ENCODE measurements at regions not wholly inside any gene's neighbourhood (a gene's known extent, or its start where the extent isn't known, plus 50 kb on each side); places are given as distances from the start of the nearest gene placed in this dataset.
"Not testable (repeated sequence)": the region's sequence is repeated elsewhere in the genome, so short reads cannot be mapped to it uniquely, and the experiment has no call there.

GRCh38 chr6:140225701-140226436, 851.4 kb upstream of the CITED2 start:
- peak; percentile 35 to 84 for DNase-seq (ENCODE audit: low read depth in 2 of 2)

- no peak for DNase-seq (ENCODE audit: low read depth in 2 of 2)
Measured at GRCh38 chr6:140217283-140217682, 842.8 kb upstream of the CITED2 start.

DNA sequence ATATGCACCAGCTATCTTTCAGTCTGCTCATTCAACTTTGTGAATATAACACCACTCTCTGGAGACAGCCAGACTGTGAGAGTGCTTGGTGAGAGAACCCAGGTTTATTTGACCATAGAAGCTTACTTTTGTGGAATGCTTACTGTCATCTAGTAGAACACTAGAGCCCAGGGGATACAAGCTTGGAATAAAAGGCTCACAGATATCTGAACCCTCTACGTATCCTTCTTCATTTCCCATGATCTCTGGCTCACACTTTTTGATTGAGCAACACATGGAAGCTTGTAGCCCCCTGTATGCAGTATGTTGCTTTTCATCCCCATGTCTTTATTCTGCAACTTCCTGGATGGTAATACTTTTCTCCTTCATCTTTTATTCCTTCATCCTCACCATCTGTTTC, 835.3 kb upstream of the CITED2 start:
- no peak for DNase-seq (ENCODE audit: low read depth in 2 of 2)

- peak in 1 of 2 donors; percentile 22 for DNase-seq (ENCODE audit: low read depth in 2 of 2)
Measured at GRCh38 chr6:140208286-140208685, 833.8 kb upstream of the CITED2 start.

GRCh38 chr6:140205795-140206593, 831.5 kb upstream of the CITED2 start:
- no peak for DNase-seq (ENCODE audit: low read depth in 2 of 2)

GRCh38 chr6:140204154-140204553, 829.7 kb upstream of the CITED2 start:
- no peak for DNase-seq (ENCODE audit: low read depth in 2 of 2)

- DNase-seq (ENCODE audit: low read depth in 2 of 2) = peak; percentile 51 to 86
Measured at GRCh38 chr6:140203661-140204147, 829.3 kb upstream of the CITED2 start.

DNA sequence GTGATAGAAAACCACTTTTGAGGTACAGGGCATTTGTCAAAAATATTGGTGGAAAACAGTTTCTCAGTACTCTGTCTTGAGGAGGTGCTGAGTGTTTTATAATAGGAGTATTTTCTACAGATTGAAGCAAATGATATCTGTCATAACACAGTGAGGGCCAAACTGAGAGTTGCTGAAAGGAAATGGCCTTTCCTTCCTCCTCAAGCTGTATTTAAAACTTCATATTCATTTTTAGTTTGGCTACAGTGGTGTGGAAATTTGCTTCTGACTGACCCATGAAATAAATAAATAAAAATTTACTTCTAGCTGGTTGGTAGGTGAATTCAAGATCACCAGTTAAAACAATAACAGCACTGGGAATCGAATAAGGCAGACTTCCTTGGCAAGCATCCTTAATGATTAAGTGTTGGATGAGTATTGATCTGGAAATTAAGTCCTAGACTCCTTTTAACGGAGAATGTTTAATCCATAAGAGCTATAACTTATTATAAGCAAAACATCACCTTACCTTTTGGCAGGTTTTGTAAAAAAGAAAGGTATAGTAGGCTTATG, 828.6 kb upstream of the CITED2 start:
- peak; percentile 22 to 90 for DNase-seq (ENCODE audit: low read depth in 2 of 2)

GRCh38 chr6:140201787-140202458, 827.5 kb upstream of the CITED2 start:
- no peak for DNase-seq (ENCODE audit: low read depth in 2 of 2)

- DNase-seq (ENCODE audit: low read depth in 2 of 2) = peak in 1 of 2 donors; percentile 15
Measured at GRCh38 chr6:140193269-140193668, 818.8 kb upstream of the CITED2 start.

DNA sequence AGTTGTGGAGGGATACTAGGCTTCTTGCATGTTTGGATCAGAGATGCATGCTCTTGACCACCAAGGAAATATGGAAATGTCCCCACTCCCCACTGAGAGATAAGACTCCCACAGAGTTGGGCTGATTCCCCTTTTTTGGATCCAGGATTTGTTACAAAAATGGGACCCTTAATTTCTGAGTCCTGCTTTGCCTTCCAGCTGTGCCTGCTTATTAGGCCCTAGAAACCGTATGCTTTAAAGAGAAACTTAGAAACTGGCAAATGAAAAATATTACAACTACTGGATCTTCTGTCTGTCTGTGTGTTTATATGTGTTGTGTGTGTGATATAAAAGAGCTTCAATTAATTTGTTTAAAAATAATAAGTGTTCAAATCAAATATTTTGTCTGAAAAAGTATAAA, 817.6 kb upstream of the CITED2 start:
- DNase-seq (ENCODE audit: low read depth in 2 of 2) = no peak

DNA sequence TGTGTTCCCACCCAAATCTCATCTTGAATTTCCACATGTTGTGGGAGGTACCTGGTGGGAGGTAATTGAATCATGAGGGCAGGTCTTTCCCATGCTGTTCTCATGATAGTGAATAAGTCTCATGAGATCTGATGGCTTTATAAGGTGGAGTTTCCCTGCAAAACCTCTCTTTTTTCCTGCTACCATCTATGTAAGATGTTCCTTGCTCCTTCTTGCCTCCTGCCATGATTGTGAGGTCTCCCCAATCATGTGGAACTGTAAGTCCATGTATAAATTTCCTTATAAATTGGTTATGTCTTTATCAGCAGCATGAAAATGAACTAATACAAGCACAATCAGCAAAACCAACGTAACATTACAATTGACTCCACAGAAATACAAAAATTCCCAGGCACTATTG, 814.8 kb upstream of the CITED2 start:
- not testable (repeated sequence) for DNase-seq (ENCODE audit: low read depth in 2 of 2)

GRCh38 chr6:140185991-140186390, 811.5 kb upstream of the CITED2 start:
- DNase-seq (ENCODE audit: low read depth in 2 of 2) = no peak

- DNase-seq (ENCODE audit: low read depth in 2 of 2) = no peak
Measured at GRCh38 chr6:140183881-140184280, 809.4 kb upstream of the CITED2 start.

GRCh38 chr6:140182821-140183220, 808.4 kb upstream of the CITED2 start:
- no peak for DNase-seq (ENCODE audit: low read depth in 2 of 2)

- DNase-seq (ENCODE audit: low read depth in 2 of 2) = no peak
Measured at GRCh38 chr6:140181876-140182275, 807.4 kb upstream of the CITED2 start.

GRCh38 chr6:140180306-140180705, 805.9 kb upstream of the CITED2 start:
- DNase-seq (ENCODE audit: low read depth in 2 of 2) = no peak

DNA sequence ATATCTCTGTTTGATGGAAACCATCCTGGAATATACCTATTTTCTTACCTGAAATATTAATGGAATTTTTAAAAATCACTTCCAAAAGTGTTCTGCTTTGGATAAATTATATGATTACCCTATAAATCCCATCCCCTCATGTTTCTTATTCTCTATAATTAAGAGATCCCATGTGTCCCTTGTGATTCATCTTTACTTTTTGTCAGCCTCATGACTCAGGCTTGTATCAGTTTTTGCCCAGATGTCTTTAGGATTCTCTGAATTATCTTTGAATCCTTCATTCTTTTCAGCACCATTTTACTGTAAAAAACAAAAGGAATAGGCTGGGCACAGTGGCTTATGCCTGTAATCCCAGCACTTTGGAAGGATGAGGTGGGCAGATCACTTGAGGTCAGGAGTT, 804.5 kb upstream of the CITED2 start:
- no peak for DNase-seq (ENCODE audit: low read depth in 2 of 2)

- no peak for DNase-seq (ENCODE audit: low read depth in 2 of 2)
Measured at GRCh38 chr6:140178520-140178919, 804.1 kb upstream of the CITED2 start.

GRCh38 chr6:140176306-140176705, 801.9 kb upstream of the CITED2 start:
- DNase-seq (ENCODE audit: low read depth in 2 of 2) = no peak

- DNase-seq (ENCODE audit: low read depth in 2 of 2) = no peak
Measured at GRCh38 chr6:140175486-140175885, 801.0 kb upstream of the CITED2 start.

- no peak for DNase-seq (ENCODE audit: low read depth in 2 of 2)
Measured at GRCh38 chr6:140174524-140174923, 800.1 kb upstream of the CITED2 start.

Data from dermis microvascular lymphatic vessel endothelial cell (primary cell).